GM04504 (cell line): ENCODE measurements at regions not wholly inside any gene's neighbourhood (a gene's known extent, or its start where the extent isn't known, plus 50 kb on each side); places are given as distances from the start of the nearest gene placed in this dataset.

ENCODE experiments used
- DNase-seq: peaks from one replicate; pipeline ENCODE4 v3.0.0-alpha.2; 2012; ENCODE audit warnings: low read depth

DNA sequence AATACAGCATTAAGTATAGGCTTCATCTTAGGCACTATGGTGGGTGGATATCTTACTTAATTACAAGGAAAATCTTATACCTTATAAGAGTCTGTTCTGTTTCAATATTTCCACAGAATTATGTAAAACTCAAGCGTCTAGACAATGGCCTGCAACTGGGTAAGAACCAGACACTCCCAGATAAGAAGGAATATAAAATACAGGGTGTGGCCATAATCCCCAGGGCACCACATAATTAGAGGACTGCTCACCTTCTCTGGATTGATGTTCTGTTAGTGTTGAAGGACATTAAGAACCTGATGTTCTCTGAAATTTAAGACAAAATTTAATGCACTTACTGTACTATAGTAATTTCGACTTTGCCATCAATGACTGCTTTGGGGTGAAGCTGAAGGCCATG is 198.2 kb upstream of the ARSJ start:
- no peak for DNase-seq

DNA sequence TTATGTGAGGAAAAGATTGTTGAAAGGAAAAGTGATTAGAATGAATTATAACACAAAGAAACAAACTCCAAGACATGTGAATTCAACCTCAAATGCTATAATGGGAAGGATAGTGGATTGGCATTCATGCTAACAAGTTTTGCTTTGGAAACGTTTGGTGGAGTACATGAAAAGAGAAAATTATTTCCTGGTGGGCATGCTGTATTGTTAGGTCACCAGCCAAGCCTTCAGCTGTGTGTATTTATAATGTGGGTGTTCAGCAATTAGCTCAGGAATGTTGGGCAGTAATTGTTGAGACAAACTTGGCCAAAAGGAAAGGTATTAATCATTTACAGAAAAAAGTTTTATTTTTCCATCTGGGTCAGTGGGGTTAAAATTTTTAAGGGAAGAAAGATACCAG is 198.9 kb upstream of the ARSJ start:
- DNase-seq = no peak

- DNase-seq = peak; percentile 53
Observed at GRCh38 chr4:114180481-114180880, 201.0 kb upstream of the ARSJ start.

DNA sequence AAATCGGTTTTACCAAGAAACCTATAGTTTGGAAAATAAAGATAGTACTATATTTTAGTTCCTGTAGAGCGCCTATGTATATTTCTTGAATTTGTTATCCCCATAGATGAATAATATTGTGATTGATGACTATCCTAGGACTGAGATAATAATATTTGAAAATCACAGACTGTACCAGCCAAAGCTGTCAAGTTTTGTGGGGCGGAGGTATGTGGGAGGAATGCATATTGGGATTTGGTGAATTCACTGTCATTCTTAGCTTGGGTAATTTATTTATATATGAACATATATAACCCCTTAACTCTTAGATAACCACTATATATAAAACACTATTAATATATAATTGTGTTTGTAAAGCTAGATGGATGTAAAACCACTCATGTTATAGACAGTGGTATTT is 205.5 kb upstream of the ARSJ start:
- no peak for DNase-seq

DNA sequence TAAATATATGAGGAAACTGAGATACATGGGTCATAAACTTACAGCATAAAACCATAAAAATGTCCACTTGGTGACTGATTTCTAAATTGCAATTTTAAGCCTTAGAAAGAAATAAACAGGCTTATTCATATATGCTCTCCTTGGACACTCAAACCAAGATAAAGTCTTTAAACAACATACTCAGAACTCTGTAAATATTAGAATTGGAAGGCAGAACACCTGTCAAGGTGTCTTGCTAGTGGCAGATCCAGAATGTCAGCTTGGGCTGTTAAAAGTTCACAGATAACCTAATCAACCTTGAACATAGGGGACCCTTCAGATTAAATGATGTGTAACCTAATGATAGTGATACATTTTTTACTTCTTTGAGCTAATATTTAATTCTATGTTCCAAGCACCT is 208.1 kb upstream of the ARSJ start:
- no peak for DNase-seq

GRCh38 chr4:114191496-114191895 is 212.0 kb upstream of the ARSJ start:
- no peak for DNase-seq

DNA sequence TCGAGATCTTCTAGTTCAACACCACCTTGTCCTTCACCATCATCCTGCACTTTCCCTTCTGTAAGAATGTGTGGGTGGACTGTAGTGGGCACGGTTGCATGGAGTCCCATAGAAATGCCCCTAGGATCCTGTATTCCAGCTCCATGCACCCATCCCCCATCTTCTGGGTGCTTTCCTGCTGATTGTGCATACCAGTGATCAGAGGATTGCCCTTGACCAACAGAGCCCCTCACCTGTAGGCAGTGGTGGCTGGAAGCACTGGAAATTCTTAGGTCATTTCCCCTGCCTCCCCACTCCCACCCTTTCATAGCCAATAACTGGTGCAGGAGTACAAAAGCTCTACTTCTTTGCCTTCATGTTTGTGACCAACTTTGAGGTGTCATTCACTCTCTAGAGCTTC is 213.4 kb upstream of the ARSJ start:
- DNase-seq = no peak

- DNase-seq = no peak
Observed at GRCh38 chr4:114193624-114194399, 214.4 kb upstream of the ARSJ start.

GRCh38 chr4:114196606-114197005 is 217.2 kb upstream of the ARSJ start:
- no peak for DNase-seq

DNA sequence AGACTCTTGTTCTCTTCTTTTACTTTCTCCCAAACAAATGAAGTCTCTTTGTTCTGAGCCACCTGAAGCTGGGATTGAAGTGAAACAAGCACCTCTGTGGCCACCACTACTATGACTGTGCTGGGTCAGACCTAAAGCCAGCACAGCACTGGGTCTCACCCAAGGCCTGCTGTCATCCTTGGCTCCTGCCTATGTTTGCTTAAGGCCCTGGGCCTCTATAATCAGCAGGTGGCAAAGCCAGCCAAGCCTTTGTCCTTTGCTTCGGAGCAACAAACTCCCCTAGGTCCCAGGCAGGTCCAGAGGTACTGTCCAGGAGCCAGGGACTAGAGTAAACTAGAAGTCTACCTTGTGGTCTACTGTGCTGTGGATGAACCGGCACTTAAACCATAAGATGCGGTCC is 220.6 kb upstream of the ARSJ start:
- DNase-seq = no peak

GRCh38 chr4:114205261-114205660 is 225.8 kb upstream of the ARSJ start:
- DNase-seq = no peak

DNA sequence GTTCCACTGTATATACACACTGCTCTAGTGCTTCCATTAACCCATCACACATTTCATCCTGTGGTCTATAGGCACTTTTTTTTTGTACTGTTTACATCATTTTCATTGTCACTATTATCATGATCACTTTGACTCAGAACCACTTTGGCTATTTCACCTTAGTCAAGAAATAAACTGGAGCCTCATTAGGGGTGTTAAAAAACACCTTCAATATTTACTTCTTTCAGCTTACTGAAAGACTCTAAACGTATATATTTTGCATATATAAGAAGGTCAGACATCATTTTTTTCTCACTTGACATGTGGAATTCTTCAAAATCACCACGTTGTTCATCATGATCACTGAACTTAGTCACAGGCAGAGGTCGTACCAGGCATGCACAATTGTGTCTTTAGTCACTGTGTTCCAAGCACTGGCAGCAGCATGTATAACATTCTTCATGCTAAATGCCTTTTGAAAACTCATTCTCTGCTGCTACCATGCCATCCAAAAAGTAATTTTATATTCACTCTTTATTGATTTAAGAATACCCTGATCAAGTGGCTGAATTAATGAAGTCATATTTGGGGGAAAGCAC is 229.2 kb upstream of the ARSJ start:
- peak; percentile 9 for DNase-seq

DNA sequence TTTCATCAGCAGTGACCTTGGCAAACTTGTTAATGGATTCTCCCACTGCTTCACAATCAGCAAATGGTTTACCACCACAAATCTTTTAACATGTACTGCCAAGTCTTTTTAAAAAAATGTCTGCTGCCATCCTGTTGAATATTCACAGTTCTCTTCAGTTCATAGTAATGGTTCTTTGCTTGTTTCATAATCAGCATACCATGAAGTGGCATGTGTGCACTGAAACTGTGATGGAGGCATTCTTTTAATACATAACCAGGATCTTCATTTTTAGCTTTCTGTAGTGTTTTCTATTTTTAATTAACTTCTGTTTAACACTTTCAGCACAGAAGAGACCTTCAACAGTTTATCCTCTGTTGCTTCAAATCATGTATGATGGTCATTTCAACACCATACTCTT is 230.1 kb upstream of the ARSJ start:
- DNase-seq = no peak

GRCh38 chr4:114211556-114211955 is 232.1 kb upstream of the ARSJ start:
- no peak for DNase-seq

- DNase-seq = no peak
Observed at GRCh38 chr4:114217150-114217817, 237.8 kb upstream of the ARSJ start.

GRCh38 chr4:114223580-114223979 is 244.1 kb upstream of the ARSJ start:
- DNase-seq = no peak

- no peak for DNase-seq
Observed at GRCh38 chr4:114225436-114225835, 246.0 kb upstream of the ARSJ start.

GRCh38 chr4:114226179-114226578 is 246.7 kb upstream of the ARSJ start:
- DNase-seq = no peak

DNA sequence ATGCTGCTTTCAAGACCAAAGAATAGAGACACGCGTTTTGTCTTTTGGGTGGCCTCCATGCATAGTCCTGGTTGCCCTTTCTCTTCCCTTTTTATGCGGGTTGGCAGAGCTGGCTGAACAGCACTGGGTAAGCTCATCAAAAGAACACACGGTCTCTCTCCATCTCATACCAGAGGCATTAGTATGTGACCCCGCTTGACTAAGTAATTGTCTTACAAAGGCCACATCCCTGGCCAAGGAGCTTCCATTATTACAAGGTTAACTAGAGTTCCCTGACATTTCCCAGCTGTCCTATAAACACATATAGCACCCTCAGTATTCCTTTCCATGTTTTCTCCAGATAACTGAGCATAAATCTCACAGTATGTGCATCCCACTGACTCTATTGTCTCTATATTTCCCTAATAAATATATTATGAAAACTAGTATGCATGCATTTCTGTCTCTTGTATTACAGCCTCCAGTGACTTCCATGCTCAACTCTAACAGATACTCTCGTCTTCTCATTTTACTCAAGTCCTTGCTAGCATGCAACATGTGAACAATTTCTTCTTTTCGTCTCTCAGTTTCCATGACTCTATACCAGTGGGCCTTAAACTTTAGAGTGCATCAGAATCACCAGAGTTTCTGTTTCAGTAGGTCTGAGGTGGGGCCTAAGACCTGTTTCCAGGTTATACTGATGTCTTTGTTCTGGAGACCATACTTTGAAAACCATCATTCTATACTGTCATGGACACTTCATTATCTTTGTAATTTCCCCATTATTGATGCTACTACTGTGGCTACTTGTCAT is 247.7 kb upstream of the ARSJ start:
- no peak for DNase-seq

GRCh38 chr4:114229706-114230105 is 250.3 kb upstream of the ARSJ start:
- DNase-seq = no peak

DNA sequence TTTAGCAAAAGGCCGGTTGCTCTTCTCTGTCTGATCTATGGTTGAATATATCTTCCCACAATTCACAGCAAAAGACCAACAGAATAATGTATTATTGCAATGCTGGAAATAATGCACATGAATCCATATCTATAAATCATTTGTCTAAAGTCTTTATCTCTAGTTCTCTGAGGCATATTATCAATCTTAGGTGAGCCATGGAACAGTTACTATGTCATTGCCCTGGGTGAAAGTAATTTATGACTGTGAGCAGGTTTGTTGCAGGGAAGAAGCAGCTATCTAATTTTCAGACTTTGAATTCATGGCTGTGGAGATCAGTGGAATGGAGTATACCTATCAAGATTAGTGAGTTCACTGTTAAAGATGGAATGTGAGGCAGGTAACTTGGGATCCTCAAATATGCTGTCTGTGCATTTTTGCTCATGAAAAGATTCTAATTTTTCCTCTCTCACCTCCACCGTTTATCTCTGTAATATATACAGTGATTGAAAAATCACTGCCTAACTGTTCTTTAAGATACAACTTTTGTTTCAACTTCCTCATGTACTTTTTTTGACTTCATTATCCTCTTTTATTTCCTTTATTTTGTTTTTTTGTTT is 256.8 kb upstream of the ARSJ start:
- DNase-seq = no peak

GRCh38 chr4:114237997-114238396 is 258.6 kb upstream of the ARSJ start:
- no peak for DNase-seq
